GM21526 (cell line): ENCODE measurements at regions not wholly inside any gene's neighbourhood (a gene's known extent, or its start where the extent isn't known, plus 50 kb on each side); places are given as distances from the start of the nearest gene placed in this dataset.
"Not testable (repeated sequence)": the region's sequence is repeated elsewhere in the genome, so short reads cannot be mapped to it uniquely, and the experiment has no call there.

Experiments
- ATAC-seq: cut with Tn5 transposase; IDR thresholded peaks from one replicate; pipeline ENCODE4 v1.9.1; 2021; ENCODE audit warnings: moderate library complexity; ENCODE audit not compliant: unreplicated experiment, low FRiP score

DNA sequence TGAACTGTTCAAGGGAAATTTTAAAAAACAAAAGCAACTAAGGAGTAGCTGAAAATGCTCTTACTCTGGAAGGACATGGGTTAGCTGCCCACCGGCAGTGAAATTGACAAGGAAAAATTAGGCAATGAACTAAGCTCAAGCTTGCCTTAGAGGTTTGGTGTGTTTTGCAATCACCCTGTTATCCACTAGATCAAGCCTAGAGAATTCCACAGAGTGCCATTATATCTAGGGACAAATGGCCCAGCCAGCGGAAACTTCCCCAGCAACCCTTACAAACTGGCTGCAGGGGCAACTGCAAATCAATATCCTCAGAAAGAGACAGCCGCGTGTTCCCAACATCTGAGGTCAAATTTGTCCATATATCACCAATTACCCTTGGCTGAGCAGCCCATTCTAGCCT, 258.2 kb downstream of the SP3 start:
- ATAC-seq = no peak

DNA sequence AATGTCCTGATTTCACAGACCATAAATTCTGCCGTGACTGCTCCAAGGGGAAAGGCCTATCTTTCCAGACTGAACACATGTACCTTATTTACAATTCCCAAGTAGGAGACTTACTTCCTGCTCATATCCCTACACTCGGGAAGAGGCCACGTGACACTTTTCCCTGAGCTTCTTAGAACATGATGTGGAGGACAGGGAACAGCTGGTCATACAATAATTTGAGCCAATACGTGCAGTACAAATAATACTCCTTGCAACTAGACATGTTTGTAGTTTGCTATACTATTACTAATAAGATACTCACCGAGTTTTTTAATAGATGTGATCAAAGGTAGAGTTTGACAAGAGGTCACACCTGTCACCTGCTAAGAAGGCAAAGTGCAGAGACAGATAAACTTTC, 256.4 kb downstream of the SP3 start:
- ATAC-seq = no peak

DNA sequence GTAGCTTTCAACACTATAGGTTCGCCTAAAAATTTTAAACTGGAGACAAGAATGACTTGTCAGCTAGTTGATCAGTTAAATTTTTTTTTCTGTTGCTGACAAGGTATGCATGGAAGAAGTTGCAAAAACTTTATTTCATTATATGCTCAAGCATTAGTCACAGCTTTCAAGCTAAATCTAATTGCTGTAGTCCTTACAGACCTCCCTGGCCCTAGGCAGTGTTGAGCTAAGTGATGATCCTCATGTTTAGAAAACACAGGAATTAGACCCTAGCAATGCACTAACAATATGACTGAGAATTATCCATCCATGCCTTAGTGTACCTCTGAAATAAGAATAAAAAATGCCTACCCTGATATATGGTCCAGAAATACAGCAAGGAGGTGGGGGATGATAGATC, 253.4 kb downstream of the SP3 start:
- ATAC-seq = no peak

GRCh38 chr2:173713904-173714555, 251.1 kb downstream of the SP3 start:
- ATAC-seq = no peak

GRCh38 chr2:173715441-173715840, 249.7 kb downstream of the SP3 start:
- ATAC-seq = no peak

DNA sequence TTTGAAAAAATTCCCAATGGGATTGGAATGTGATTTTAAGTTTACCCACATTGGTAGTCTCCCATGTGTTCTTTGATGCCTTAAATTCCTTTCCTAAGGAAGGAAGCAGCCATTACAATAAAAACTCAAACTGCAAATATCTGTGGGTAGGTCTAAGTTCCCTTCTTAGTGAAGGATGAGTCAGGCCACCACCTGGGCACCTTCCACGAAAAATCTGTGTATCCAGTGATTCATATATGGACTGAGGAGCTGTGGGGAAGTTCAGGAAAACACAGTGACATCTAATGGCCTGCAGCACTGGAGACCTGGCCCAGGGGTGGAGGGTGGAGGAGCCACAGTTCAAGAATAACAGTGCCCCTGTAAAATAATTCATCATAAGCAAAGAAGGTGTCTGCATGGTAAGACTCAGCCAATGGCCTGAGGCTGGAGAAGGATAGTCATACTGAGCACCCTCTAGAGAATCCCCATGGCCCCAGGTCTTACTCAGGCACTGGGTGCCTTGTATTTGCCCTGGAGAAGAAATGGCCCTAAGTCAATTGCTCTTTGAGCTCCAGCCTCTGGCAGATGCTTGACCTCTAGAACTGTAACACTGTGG, 248.6 kb downstream of the SP3 start:
- no peak for ATAC-seq

GRCh38 chr2:173719471-173719870, 245.7 kb downstream of the SP3 start:
- no peak for ATAC-seq

DNA sequence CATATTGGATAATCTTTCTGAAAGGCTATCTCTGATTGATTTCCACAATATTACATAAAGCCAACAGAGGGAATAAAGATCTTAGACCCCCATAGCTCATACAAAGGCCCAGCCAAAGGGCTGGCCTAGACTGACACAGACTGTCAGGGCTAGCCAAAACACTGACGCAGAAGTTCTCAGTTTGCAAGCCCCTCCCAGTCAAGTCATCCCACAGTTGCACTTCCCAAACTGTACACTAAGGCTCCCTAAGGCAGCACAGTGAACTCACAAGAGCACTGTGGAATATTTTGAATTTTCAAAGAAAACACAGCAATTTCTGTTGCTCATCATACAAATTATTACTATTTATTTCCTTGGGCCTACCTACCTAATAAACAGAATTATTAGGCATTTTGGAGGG, 244.9 kb downstream of the SP3 start:
- no peak for ATAC-seq

DNA sequence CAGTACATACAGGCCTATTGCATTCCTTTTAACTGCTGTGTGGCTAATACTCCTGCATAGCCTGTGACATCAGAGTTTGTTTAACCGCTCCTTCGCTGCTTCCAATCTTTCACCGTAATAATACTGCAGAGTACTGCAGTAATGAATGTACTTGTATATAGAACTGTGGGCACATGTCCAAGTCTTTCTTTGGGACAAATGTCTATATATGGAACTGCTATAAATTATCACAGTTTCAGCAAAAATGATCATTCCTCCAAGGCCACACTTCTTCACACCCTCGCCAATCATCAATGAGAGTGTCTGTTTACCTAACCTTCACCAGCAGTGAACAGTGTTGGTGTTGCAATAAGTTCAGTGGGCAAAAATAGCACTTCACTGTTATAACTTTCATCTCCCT, 230.4 kb downstream of the SP3 start:
- no peak for ATAC-seq

- ATAC-seq = not testable (repeated sequence)
These were observed 227.1 kb downstream of the SP3 start for GRCh38 chr2:173737954-173738575.

- ATAC-seq = no peak
These were observed 226.2 kb downstream of the SP3 start for GRCh38 chr2:173739006-173739405.

- ATAC-seq = no peak
These were observed 224.5 kb downstream of the SP3 start for GRCh38 chr2:173740639-173741038.

- no peak for ATAC-seq
These were observed 223.4 kb downstream of the SP3 start for GRCh38 chr2:173741759-173742158.

DNA sequence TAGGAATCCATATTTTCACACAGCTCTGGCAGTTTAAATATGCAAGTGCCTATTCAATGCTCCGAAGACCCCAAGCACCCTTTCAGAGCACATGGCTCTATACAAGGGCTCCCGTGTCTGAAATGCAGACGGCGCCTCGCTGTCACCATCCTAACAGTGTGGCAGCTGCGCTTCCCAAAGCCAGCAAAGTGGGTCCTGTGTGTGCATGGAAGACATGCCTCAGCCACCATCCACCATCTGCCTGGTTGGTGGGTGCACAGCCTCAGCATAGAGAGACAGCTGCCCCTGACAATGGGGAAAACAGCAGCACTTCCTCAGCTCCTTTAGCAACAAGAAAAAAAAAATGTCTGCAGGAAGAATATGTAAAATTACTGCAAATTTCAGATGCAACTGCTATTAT, 218.1 kb downstream of the SP3 start:
- no peak for ATAC-seq

GRCh38 chr2:173749315-173749714, 215.9 kb downstream of the SP3 start:
- ATAC-seq = no peak

GRCh38 chr2:173750353-173750801, 214.8 kb downstream of the SP3 start:
- no peak for ATAC-seq

- no peak for ATAC-seq
These were observed 214.3 kb downstream of the SP3 start for GRCh38 chr2:173750831-173751230.

GRCh38 chr2:173751245-173751975, 213.8 kb downstream of the SP3 start:
- no peak for ATAC-seq

DNA sequence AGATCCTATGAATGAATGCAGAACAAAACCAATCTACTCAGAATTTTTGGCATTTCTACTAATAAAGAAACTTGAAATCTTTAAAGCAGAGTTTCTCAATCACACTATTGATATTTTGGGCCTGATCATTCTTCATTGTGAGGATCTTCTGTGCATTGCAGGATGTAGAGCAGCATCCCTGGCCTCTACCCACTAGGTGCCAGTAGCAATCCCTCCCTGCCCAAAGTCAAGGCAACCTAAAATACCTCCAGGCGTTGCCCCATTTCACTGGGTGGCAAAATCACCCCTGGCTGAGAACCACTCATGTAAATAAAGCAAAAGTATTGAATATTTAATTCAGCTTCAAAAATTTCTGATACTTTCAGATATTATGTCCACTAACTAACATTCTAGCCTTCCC, 213.0 kb downstream of the SP3 start:
- no peak for ATAC-seq

GRCh38 chr2:173753441-173753840, 211.7 kb downstream of the SP3 start:
- ATAC-seq = no peak

DNA sequence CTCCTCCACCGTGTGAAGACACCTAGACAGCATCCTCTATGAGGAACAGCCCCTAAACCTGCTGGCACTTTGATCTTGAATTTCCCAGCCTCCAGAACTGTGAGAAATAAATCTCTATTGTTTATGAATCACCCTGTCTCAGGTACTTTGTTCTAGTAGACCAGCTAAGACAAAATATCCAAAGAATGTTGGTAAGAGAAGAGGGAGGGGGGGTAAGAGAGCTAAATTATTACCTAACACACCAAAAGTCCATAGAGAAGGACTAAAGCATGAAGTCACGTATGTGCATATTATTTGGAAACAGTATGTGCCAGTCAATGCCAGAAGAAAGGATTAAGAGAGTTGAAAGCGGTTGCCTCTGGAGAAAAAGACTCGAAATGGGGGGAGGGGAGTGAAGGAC, 211.0 kb downstream of the SP3 start:
- ATAC-seq = no peak
